ENCODE measurements at regions not wholly inside any gene's neighbourhood (a gene's known extent, or its start where the extent isn't known, plus 50 kb on each side); places are given as distances from the start of the nearest gene placed in this dataset.

DNA sequence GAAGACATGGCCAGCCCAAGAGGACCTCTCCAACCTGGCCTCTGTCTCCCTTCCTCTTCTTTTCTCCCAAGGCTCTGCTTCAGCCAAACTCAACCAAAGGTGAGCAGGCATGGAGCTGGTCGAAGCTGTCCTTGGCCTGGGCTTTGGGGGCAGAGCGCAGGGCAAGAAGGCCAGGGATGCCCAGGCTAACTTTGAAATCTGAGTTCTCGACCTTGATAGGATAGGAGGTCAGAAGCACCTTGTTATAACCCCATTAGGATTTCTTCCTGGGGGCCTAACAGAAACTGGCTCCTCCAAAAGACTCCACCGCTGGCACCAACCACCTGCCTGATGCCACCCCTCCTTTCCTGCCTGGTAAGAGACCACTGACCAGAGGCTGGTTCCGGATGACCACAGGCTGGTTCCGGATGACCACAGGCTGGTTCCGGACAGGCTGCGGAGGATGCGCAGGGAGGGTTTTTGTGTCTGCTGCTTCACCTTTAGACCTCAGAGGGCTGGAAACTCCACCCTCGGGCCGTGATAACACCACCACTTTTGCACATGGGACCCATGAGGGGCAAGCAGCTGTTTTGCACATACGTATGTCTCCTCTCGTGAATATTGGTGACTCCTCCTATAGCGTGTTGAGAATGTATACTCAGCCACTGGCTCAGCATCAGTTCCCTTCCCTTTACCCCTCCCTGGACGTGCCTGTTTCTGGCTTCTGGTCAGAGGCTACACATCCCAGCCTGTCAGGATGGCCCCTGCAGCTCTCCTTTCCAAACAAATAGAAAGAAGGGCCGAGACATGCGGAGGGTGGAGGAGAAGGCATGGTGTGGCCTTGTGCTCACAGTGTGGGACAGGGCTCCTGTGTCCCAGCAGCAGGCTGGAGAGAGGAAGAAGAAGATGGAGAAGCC, 140.1 kb downstream of the DNAJB6 start:
- TF ChIP-seq, protein P1, sequence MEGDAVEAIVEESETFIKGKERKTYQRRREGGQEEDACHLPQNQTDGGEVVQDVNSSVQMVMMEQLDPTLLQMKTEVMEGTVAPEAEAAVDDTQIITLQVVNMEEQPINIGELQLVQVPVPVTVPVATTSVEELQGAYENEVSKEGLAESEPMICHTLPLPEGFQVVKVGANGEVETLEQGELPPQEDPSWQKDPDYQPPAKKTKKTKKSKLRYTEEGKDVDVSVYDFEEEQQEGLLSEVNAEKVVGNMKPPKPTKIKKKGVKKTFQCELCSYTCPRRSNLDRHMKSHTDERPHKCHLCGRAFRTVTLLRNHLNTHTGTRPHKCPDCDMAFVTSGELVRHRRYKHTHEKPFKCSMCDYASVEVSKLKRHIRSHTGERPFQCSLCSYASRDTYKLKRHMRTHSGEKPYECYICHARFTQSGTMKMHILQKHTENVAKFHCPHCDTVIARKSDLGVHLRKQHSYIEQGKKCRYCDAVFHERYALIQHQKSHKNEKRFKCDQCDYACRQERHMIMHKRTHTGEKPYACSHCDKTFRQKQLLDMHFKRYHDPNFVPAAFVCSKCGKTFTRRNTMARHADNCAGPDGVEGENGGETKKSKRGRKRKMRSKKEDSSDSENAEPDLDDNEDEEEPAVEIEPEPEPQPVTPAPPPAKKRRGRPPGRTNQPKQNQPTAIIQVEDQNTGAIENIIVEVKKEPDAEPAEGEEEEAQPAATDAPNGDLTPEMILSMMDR (IDR thresholded peaks at IDR 0.05): no peak
- no peak for TF ChIP-seq POLR2A (IDR thresholded peaks at IDR 0.05)

All from testis (tissue), 2 donors.